ENCODE measurements at regions not wholly inside any gene's neighbourhood (a gene's known extent, or its start where the extent isn't known, plus 50 kb on each side); places are given as distances from the start of the nearest gene placed in this dataset.

GRCh38 chr12:69057742-69058141 lies 124.8 kb upstream of the CPM start:
- no peak for DNase-seq
- H3K9me3 ChIP-seq (ENCODE audit: control insufficient read depth, low read length, poor library complexity, severe bottlenecking) = no peaks in the 10 kb centered on the region
- Mint-ChIP-seq H3K36me3 (ENCODE audit: low read depth) (peaks cover 2% of the 10 kb centered on the region), H3K4me3 (no peak overlapping the region), H3K27ac (no peak overlapping the region), H3K27me3 (peaks cover 5% of the 10 kb centered on the region), H3K4me1 (peaks cover 3% of the 10 kb centered on the region)
- ATAC-seq = no peak

GRCh38 chr12:69059465-69060457 lies 126.8 kb upstream of the CPM start:
- DNase-seq (no peak), ATAC-seq (no peak)
- Mint-ChIP-seq H3K4me3 (no peak overlapping the region), H3K4me1 (no peaks in the 10 kb centered on the region), H3K27me3 (peaks cover 5% of the 10 kb centered on the region), H3K36me3 (ENCODE audit: low read depth) (no peaks in the 10 kb centered on the region), H3K27ac (no peak overlapping the region)
- H3K9me3 ChIP-seq (ENCODE audit: control insufficient read depth, low read length, poor library complexity, severe bottlenecking) = no peaks in the 10 kb centered on the region

DNA sequence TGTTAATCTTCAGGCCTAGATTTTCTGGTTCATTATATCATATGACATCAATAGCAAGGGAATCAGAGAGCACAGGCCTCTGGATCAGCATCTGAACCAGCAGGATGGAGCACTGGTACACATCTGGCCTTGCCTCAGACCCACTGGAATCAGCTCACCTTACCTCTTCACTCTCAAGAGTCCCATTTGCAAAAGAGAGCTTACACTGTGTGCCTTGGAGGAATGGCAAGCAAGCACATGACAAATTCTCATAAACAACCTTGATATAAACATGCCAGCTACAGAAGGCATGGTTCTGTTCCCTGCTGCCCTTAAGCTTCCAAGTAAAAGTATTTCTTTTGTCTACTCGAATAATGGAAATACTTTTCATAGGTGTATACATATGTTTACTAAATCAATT lies 128.6 kb upstream of the CPM start:
- DNase-seq (no peak), ATAC-seq (no peak)
- H3K4me3 Mint-ChIP-seq = no peak overlapping the region
- H3K4me1 Mint-ChIP-seq = no peaks in the 10 kb centered on the region
- peak overlapping the region; percentile 65 for H3K27ac Mint-ChIP-seq
- no peaks in the 10 kb centered on the region for H3K9me3 ChIP-seq (ENCODE audit: control insufficient read depth, low read length, poor library complexity, severe bottlenecking)
- H3K27me3 Mint-ChIP-seq = peaks cover 5% of the 10 kb centered on the region
- H3K36me3 Mint-ChIP-seq (ENCODE audit: low read depth) = no peaks in the 10 kb centered on the region

- H3K27ac Mint-ChIP-seq = peak overlapping the region; percentile 65
- H3K36me3 Mint-ChIP-seq (ENCODE audit: low read depth) = no peaks in the 10 kb centered on the region
- H3K9me3 ChIP-seq (ENCODE audit: control insufficient read depth, low read length, poor library complexity, severe bottlenecking) = no peaks in the 10 kb centered on the region
- DNase-seq (no peak), ATAC-seq (no peak)
- H3K27me3 Mint-ChIP-seq = peaks cover 10% of the 10 kb centered on the region
- H3K4me3 Mint-ChIP-seq = no peak overlapping the region
- no peaks in the 10 kb centered on the region for H3K4me1 Mint-ChIP-seq
Measured at GRCh38 chr12:69062621-69063237, 129.8 kb upstream of the CPM start.

GRCh38 chr12:69064734-69065443 lies 131.9 kb upstream of the CPM start:
- ATAC-seq (no peak), DNase-seq (no peak)
- H3K36me3 Mint-ChIP-seq (ENCODE audit: low read depth) = no peaks in the 10 kb centered on the region
- H3K27ac Mint-ChIP-seq = no peak overlapping the region
- H3K4me3 Mint-ChIP-seq = no peak overlapping the region
- no peaks in the 10 kb centered on the region for H3K4me1 Mint-ChIP-seq
- H3K9me3 ChIP-seq (ENCODE audit: control insufficient read depth, low read length, poor library complexity, severe bottlenecking) = no peaks in the 10 kb centered on the region
- peaks cover 5% of the 10 kb centered on the region for H3K27me3 Mint-ChIP-seq

GRCh38 chr12:69065775-69066174 lies 132.8 kb upstream of the CPM start:
- Mint-ChIP-seq H3K27me3 (peaks cover 5% of the 10 kb centered on the region), H3K36me3 (ENCODE audit: low read depth) (no peaks in the 10 kb centered on the region), H3K4me3 (no peak overlapping the region)

DNA sequence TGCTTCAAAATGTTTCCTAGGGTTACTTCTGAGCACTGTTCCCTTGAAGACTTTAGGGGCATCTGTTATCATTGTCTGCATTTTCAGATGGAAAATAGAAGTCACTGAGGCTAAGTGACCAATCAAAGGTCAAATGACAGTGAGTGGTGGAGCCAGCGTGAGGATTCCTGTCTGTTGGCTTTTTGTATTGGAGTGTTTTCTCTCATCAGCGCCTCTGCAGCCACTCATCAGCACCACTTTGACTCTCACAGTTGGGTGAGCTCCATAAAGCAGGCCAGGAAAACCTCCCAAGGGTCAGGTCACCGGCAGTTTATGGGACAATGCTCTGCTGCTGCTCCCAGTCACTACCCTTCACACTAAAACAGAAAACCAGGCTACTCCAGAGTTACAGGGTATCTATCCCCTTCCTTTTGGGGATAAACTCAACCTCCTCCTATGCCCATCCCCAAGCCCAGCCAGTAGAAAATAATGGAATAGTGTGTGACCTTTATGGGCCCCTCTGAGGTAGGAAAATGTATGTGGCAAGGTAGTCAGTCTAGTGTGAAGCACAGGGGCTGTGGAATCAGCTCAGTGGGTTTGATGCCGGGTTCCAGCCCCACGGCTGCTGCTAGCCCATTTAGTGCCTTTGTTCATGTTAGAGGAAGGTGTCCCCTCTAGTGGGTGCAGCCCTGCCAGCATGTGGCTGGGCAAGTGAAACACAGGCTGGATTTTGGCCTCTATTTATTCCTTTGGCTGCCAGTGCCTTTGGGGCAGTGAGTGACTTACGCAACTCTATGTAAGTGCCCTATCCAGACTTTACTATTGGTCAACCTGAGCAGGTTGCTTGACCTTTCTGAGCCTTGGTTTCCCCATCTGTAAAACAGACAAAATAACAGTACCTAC lies 133.8 kb upstream of the CPM start:
- H3K9me3 ChIP-seq (ENCODE audit: control insufficient read depth, low read length, poor library complexity, severe bottlenecking) = no peaks in the 10 kb centered on the region
- H3K27ac Mint-ChIP-seq = no peak overlapping the region
- no peaks in the 10 kb centered on the region for H3K4me1 Mint-ChIP-seq
- ATAC-seq (no peak), DNase-seq (no peak)
- H3K36me3 Mint-ChIP-seq (ENCODE audit: low read depth) = no peaks in the 10 kb centered on the region
- peaks cover 10% of the 10 kb centered on the region for H3K27me3 Mint-ChIP-seq
- no peak overlapping the region for H3K4me3 Mint-ChIP-seq

More at GRCh38 chr12:69065775-69066174, 132.8 kb upstream of the CPM start:
- no peaks in the 10 kb centered on the region for H3K4me1 Mint-ChIP-seq
- no peak overlapping the region for H3K27ac Mint-ChIP-seq
- no peak for DNase-seq
- no peak for ATAC-seq
- no peaks in the 10 kb centered on the region for H3K9me3 ChIP-seq (ENCODE audit: control insufficient read depth, low read length, poor library complexity, severe bottlenecking)

- ATAC-seq = no peak
- H3K27ac Mint-ChIP-seq = no peak overlapping the region
- DNase-seq = no peak
- no peak overlapping the region for H3K4me3 Mint-ChIP-seq
- H3K36me3 Mint-ChIP-seq (ENCODE audit: low read depth) = no peaks in the 10 kb centered on the region
- H3K4me1 Mint-ChIP-seq = no peaks in the 10 kb centered on the region
- peaks cover 10% of the 10 kb centered on the region for H3K27me3 Mint-ChIP-seq
- H3K9me3 ChIP-seq (ENCODE audit: control insufficient read depth, low read length, poor library complexity, severe bottlenecking) = no peaks in the 10 kb centered on the region
Measured at GRCh38 chr12:69067713-69068112, 134.7 kb upstream of the CPM start.

DNA sequence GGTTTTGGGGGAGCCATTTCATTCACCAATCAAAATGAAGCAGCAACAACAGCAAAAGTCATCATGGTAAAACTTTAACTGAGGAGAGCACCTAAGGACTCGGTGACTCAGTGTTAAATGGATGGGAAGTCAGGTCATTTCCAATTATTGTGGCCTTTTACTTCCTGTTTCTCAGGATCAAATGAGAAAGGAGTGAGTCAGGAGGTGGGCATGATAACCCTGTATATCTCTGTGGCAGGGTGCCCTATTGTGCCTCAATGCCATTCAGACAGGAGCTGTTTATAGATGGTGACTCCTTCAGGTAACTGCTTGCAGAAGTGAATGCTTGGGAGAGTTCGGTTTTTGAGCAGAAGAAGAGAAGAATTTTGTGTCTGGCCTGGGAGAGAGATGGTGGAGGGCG lies 135.5 kb upstream of the CPM start:
- H3K27ac Mint-ChIP-seq = no peak overlapping the region
- H3K27me3 Mint-ChIP-seq = peaks cover 17% of the 10 kb centered on the region
- ATAC-seq (no peak), DNase-seq (no peak)
- no peaks in the 10 kb centered on the region for H3K36me3 Mint-ChIP-seq (ENCODE audit: low read depth)
- H3K4me3 Mint-ChIP-seq = no peak overlapping the region
- H3K9me3 ChIP-seq (ENCODE audit: control insufficient read depth, low read length, poor library complexity, severe bottlenecking) = no peaks in the 10 kb centered on the region
- no peaks in the 10 kb centered on the region for H3K4me1 Mint-ChIP-seq

DNA sequence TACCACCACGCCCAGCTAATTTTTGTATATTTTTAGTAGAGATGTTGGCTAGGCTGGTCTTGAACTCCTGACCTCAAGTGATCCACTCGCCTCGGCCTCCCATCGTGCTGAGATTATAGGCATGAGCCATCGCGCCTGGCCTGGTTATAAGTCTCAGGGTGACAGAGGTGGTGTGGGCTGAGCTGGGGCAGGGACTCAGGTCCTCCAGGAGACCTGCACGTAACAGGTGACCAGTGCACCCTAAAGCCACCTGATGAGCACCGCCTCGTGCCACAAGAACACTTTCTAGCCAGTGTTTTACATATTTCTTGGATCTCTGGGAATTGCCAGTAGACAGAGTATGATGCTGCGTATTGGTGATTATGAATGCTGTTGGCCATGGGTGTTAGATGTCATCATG lies 136.5 kb upstream of the CPM start:
- no peaks in the 10 kb centered on the region for H3K9me3 ChIP-seq (ENCODE audit: control insufficient read depth, low read length, poor library complexity, severe bottlenecking)
- H3K27ac Mint-ChIP-seq = no peak overlapping the region
- H3K27me3 Mint-ChIP-seq = peaks cover 27% of the 10 kb centered on the region
- no peak overlapping the region for H3K4me3 Mint-ChIP-seq
- H3K36me3 Mint-ChIP-seq (ENCODE audit: low read depth) = no peaks in the 10 kb centered on the region
- no peaks in the 10 kb centered on the region for H3K4me1 Mint-ChIP-seq
- DNase-seq = no peak
- ATAC-seq = no peak

GRCh38 chr12:69070319-69071090 lies 137.5 kb upstream of the CPM start:
- DNase-seq = peak in 2 of 3 donors; percentile 16 to 46
- peak; percentile 84 for ATAC-seq
- Mint-ChIP-seq H3K4me3 (no peak overlapping the region), H3K4me1 (no peaks in the 10 kb centered on the region), H3K27ac (no peak overlapping the region), H3K36me3 (ENCODE audit: low read depth) (no peaks in the 10 kb centered on the region), H3K27me3 (peaks cover 31% of the 10 kb centered on the region)
- no peaks in the 10 kb centered on the region for H3K9me3 ChIP-seq (ENCODE audit: control insufficient read depth, low read length, poor library complexity, severe bottlenecking)

GRCh38 chr12:69071091-69071370 lies 138.1 kb upstream of the CPM start:
- H3K4me1 Mint-ChIP-seq = no peaks in the 10 kb centered on the region
- peaks cover 37% of the 10 kb centered on the region for H3K27me3 Mint-ChIP-seq
- no peak for ATAC-seq
- H3K9me3 ChIP-seq (ENCODE audit: control insufficient read depth, low read length, poor library complexity, severe bottlenecking) = no peaks in the 10 kb centered on the region
- no peak overlapping the region for H3K4me3 Mint-ChIP-seq
- H3K27ac Mint-ChIP-seq = no peak overlapping the region
- no peaks in the 10 kb centered on the region for H3K36me3 Mint-ChIP-seq (ENCODE audit: low read depth)
- no peak for DNase-seq
